ENCODE measurements at regions not wholly inside any gene's neighbourhood (a gene's known extent, or its start where the extent isn't known, plus 50 kb on each side); places are given as distances from the start of the nearest gene placed in this dataset.

GRCh38 chr16:79265196-79265595, 335.3 kb downstream of the MAF start:
- Histone ChIP-seq H3K27me3 (ENCODE audit: control insufficient read depth, insufficient read depth, low read length) (no peaks in the 10 kb centered on the region), H3K27ac (no peak overlapping the region), H2AFZ (no peak overlapping the region), H3K9me3 (ENCODE audit: control insufficient read depth, low read length) (no peaks in the 10 kb centered on the region), H3K79me2 (no peaks in the 10 kb centered on the region), H3K4me1 (no peaks in the 10 kb centered on the region), H3K9ac (no peak overlapping the region), H3K4me2 (ENCODE audit: low read length) (no peak overlapping the region), H3K4me3 (ENCODE audit: low read depth, low read length) (no peak overlapping the region), H3K36me3 (ENCODE audit: control insufficient read depth, insufficient read depth, low read length) (no peaks in the 10 kb centered on the region)
- no peak for TF ChIP-seq CTCF (IDR thresholded peaks at IDR 0.05)

GRCh38 chr16:79264237-79265109, 336.1 kb downstream of the MAF start:
- no peak overlapping the region for H3K4me3 ChIP-seq (ENCODE audit: low read depth, low read length)
- TF ChIP-seq CTCF (IDR thresholded peaks at IDR 0.05): no peak
- H2AFZ ChIP-seq: no peak overlapping the region
- no peak overlapping the region for H3K27ac ChIP-seq
- no peak overlapping the region for H3K9ac ChIP-seq
- no peaks in the 10 kb centered on the region for H3K9me3 ChIP-seq (ENCODE audit: control insufficient read depth, low read length)
- no peaks in the 10 kb centered on the region for H3K4me1 ChIP-seq
- no peaks in the 10 kb centered on the region for H3K36me3 ChIP-seq (ENCODE audit: control insufficient read depth, insufficient read depth, low read length)
- H3K27me3 ChIP-seq (ENCODE audit: control insufficient read depth, insufficient read depth, low read length): no peaks in the 10 kb centered on the region
- H3K4me2 ChIP-seq (ENCODE audit: low read length): no peak overlapping the region
- no peaks in the 10 kb centered on the region for H3K79me2 ChIP-seq

GRCh38 chr16:79263425-79263824, 337.1 kb downstream of the MAF start:
- no peaks in the 10 kb centered on the region for H3K9me3 ChIP-seq (ENCODE audit: control insufficient read depth, low read length)
- H3K4me1 ChIP-seq: no peaks in the 10 kb centered on the region
- no peak overlapping the region for H3K4me2 ChIP-seq (ENCODE audit: low read length)
- H3K27me3 ChIP-seq (ENCODE audit: control insufficient read depth, insufficient read depth, low read length): no peaks in the 10 kb centered on the region
- no peak for TF ChIP-seq CTCF (IDR thresholded peaks at IDR 0.05)
- H3K36me3 ChIP-seq (ENCODE audit: control insufficient read depth, insufficient read depth, low read length): no peaks in the 10 kb centered on the region
- no peaks in the 10 kb centered on the region for H3K79me2 ChIP-seq
- no peak overlapping the region for H3K4me3 ChIP-seq (ENCODE audit: low read depth, low read length)
- no peak overlapping the region for H3K9ac ChIP-seq
- H2AFZ ChIP-seq: no peak overlapping the region
- H3K27ac ChIP-seq: no peak overlapping the region
